ENCODE measurements at regions not wholly inside any gene's neighbourhood (a gene's known extent, or its start where the extent isn't known, plus 50 kb on each side); places are given as distances from the start of the nearest gene placed in this dataset.

GRCh38 chr7:79719216-79719615 lies 265.7 kb upstream of the MAGI2 start:
- no peak for DNase-seq (ENCODE audit: extremely low read depth, insufficient read length)
- Histone ChIP-seq H3K27me3 (replicated peaks; ENCODE audit: control insufficient read depth, insufficient read depth, low read length) (no peaks in the 10 kb centered on the region), H3K36me3 (ENCODE audit: control insufficient read depth, insufficient read depth, low read length) (no peaks in the 10 kb centered on the region), H3K4me3 (replicated peaks; ENCODE audit: low read depth, low read length) (no peak overlapping the region)
- TF ChIP-seq CTCF (IDR thresholded peaks at IDR 0.05; ENCODE audit: insufficient read depth, low read length, poor library complexity, severe bottlenecking): no peak

GRCh38 chr7:79716329-79716728 lies 262.9 kb upstream of the MAGI2 start:
- no peak for DNase-seq (ENCODE audit: extremely low read depth, insufficient read length)
- no peaks in the 10 kb centered on the region for H3K27me3 ChIP-seq (replicated peaks; ENCODE audit: control insufficient read depth, insufficient read depth, low read length)
- no peak for TF ChIP-seq CTCF (IDR thresholded peaks at IDR 0.05; ENCODE audit: insufficient read depth, low read length, poor library complexity, severe bottlenecking)
- no peaks in the 10 kb centered on the region for H3K36me3 ChIP-seq (ENCODE audit: control insufficient read depth, insufficient read depth, low read length)
- no peak overlapping the region for H3K4me3 ChIP-seq (replicated peaks; ENCODE audit: low read depth, low read length)

GRCh38 chr7:79714081-79714480 lies 260.6 kb upstream of the MAGI2 start:
- no peaks in the 10 kb centered on the region for H3K27me3 ChIP-seq (replicated peaks; ENCODE audit: control insufficient read depth, insufficient read depth, low read length)
- no peak for TF ChIP-seq CTCF (IDR thresholded peaks at IDR 0.05; ENCODE audit: insufficient read depth, low read length, poor library complexity, severe bottlenecking)
- no peak for DNase-seq (ENCODE audit: extremely low read depth, insufficient read length)
- H3K4me3 ChIP-seq (replicated peaks; ENCODE audit: low read depth, low read length): no peak overlapping the region
- H3K36me3 ChIP-seq (ENCODE audit: control insufficient read depth, insufficient read depth, low read length): no peaks in the 10 kb centered on the region

- H3K27me3 ChIP-seq (replicated peaks; ENCODE audit: control insufficient read depth, insufficient read depth, low read length): no peaks in the 10 kb centered on the region
- no peaks in the 10 kb centered on the region for H3K36me3 ChIP-seq (ENCODE audit: control insufficient read depth, insufficient read depth, low read length)
- no peak overlapping the region for H3K4me3 ChIP-seq (replicated peaks; ENCODE audit: low read depth, low read length)
- TF ChIP-seq CTCF (IDR thresholded peaks at IDR 0.05; ENCODE audit: insufficient read depth, low read length, poor library complexity, severe bottlenecking): no peak
- no peak for DNase-seq (ENCODE audit: extremely low read depth, insufficient read length)
Observed at GRCh38 chr7:79713276-79713675, 259.8 kb upstream of the MAGI2 start.

GRCh38 chr7:79711660-79712059 lies 258.2 kb upstream of the MAGI2 start:
- H3K4me3 ChIP-seq (replicated peaks; ENCODE audit: low read depth, low read length): no peak overlapping the region
- no peaks in the 10 kb centered on the region for H3K36me3 ChIP-seq (ENCODE audit: control insufficient read depth, insufficient read depth, low read length)
- no peak for DNase-seq (ENCODE audit: extremely low read depth, insufficient read length)
- TF ChIP-seq CTCF (IDR thresholded peaks at IDR 0.05; ENCODE audit: insufficient read depth, low read length, poor library complexity, severe bottlenecking): no peak
- H3K27me3 ChIP-seq (replicated peaks; ENCODE audit: control insufficient read depth, insufficient read depth, low read length): no peaks in the 10 kb centered on the region

Measured in GM06990 (cell line).